ENCODE measurements at regions not wholly inside any gene's neighbourhood (a gene's known extent, or its start where the extent isn't known, plus 50 kb on each side); places are given as distances from the start of the nearest gene placed in this dataset.

DNA sequence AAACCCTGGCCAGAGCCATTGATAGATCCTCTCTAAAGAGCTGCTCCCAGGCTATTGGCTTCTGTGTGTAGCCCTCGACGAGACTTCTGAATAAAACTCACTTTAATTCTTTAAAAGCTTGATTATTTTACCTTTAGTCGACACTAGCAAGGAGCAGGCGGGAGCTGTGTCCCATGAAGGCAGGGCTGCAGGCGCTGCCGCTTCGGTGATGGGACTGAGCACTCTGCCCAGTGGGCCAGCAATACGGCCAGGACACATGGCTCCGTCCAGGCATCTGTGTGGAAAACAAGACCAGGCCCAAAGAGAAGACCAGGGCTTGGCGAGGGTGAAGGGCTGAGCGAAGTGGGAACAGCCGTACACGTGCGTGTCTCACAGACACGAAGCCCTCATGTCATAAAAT lies 365.9 kb downstream of the GADD45G start:
- peaks cover 22% of the 10 kb centered on the region; the same call in 1 of the 2 replicates for H3K27me3 ChIP-seq (ENCODE audit: insufficient read depth, low read length)
- BruUV-seq (replicated peaks) = no TSS peak
- no peak overlapping the region for H3K27ac ChIP-seq (ENCODE audit: low read depth, low read length)
- no peak overlapping the region for H3K4me3 ChIP-seq (replicated peaks in 1 of 2; ENCODE audit: low read depth in 1 of 2, low read length in 2 of 2)
- POLR2A ChIA-PET = no interaction called here
- TF ChIP-seq SRF (IDR thresholded peaks at IDR 0.05; ENCODE audit: low read depth) = no peak
- TF ChIP-seq, protein P1, sequence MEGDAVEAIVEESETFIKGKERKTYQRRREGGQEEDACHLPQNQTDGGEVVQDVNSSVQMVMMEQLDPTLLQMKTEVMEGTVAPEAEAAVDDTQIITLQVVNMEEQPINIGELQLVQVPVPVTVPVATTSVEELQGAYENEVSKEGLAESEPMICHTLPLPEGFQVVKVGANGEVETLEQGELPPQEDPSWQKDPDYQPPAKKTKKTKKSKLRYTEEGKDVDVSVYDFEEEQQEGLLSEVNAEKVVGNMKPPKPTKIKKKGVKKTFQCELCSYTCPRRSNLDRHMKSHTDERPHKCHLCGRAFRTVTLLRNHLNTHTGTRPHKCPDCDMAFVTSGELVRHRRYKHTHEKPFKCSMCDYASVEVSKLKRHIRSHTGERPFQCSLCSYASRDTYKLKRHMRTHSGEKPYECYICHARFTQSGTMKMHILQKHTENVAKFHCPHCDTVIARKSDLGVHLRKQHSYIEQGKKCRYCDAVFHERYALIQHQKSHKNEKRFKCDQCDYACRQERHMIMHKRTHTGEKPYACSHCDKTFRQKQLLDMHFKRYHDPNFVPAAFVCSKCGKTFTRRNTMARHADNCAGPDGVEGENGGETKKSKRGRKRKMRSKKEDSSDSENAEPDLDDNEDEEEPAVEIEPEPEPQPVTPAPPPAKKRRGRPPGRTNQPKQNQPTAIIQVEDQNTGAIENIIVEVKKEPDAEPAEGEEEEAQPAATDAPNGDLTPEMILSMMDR (IDR thresholded peaks at IDR 0.05 in 2 of 3, conservative IDR thresholded peaks at IDR 0.05 in 1 of 3; ENCODE audit: borderline replicate concordance in 1 of 3, insufficient read depth in 1 of 3, low read depth in 2 of 3, low read length in 2 of 3) = no peak
- no peak for TF ChIP-seq ZNF274 (IDR thresholded peaks at IDR 0.05; ENCODE audit: low read depth, low read length)
- TF ChIP-seq EGR1 (IDR thresholded peaks at IDR 0.05; ENCODE audit: low read depth) = no peak
- TF ChIP-seq FOSL1 (IDR thresholded peaks at IDR 0.05; ENCODE audit: low read depth) = no peak
- TF ChIP-seq EZH2 (IDR thresholded peaks at IDR 0.05) = no peak
- TF ChIP-seq, protein P2, sequence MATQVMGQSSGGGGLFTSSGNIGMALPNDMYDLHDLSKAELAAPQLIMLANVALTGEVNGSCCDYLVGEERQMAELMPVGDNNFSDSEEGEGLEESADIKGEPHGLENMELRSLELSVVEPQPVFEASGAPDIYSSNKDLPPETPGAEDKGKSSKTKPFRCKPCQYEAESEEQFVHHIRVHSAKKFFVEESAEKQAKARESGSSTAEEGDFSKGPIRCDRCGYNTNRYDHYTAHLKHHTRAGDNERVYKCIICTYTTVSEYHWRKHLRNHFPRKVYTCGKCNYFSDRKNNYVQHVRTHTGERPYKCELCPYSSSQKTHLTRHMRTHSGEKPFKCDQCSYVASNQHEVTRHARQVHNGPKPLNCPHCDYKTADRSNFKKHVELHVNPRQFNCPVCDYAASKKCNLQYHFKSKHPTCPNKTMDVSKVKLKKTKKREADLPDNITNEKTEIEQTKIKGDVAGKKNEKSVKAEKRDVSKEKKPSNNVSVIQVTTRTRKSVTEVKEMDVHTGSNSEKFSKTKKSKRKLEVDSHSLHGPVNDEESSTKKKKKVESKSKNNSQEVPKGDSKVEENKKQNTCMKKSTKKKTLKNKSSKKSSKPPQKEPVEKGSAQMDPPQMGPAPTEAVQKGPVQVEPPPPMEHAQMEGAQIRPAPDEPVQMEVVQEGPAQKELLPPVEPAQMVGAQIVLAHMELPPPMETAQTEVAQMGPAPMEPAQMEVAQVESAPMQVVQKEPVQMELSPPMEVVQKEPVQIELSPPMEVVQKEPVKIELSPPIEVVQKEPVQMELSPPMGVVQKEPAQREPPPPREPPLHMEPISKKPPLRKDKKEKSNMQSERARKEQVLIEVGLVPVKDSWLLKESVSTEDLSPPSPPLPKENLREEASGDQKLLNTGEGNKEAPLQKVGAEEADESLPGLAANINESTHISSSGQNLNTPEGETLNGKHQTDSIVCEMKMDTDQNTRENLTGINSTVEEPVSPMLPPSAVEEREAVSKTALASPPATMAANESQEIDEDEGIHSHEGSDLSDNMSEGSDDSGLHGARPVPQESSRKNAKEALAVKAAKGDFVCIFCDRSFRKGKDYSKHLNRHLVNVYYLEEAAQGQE (IDR thresholded peaks at IDR 0.05; ENCODE audit: low read depth) = no peak
- no peak for TF ChIP-seq SIN3A (IDR thresholded peaks at IDR 0.05; ENCODE audit: low read depth)
- no peak for TF ChIP-seq CBX3 (IDR thresholded peaks at IDR 0.05; ENCODE audit: low read depth)
- intact Hi-C loops (cut with micrococcal nuclease) = no loop called here
- no peak overlapping the region for H2AFZ ChIP-seq (ENCODE audit: low read depth, low read length, poor library complexity, severe bottlenecking)
- H3K9me3 ChIP-seq (ENCODE audit: control insufficient read depth in 1 of 2, insufficient read depth in 1 of 2, low read depth in 1 of 2, low read length in 2 of 2) = no peaks in the 10 kb centered on the region
- no peak overlapping the region for H3K9ac ChIP-seq (ENCODE audit: low read length)
- no peaks in the 10 kb centered on the region for H3K9me2 ChIP-seq (ENCODE audit: insufficient read depth)
- no peak overlapping the region for H3K4me2 ChIP-seq (ENCODE audit: low read length)
- no peaks in the 10 kb centered on the region for H4K20me1 ChIP-seq (ENCODE audit: insufficient read depth)
- no peaks in the 10 kb centered on the region for H3K79me2 ChIP-seq (ENCODE audit: insufficient read depth, low read length)
- CTCF ChIA-PET = interaction anchor here (0.9 to 2.2 kb wide), 2 partner anchors 368 to 373 kb away, joined by 4 to 7 read pairs; no protein-coding TSS in a partner anchor
- RAD21 ChIA-PET (ENCODE audit: low non-redundant PET in 1 of 2, low total read pairs in 2 of 2, uncharacterized antibody in 2 of 2, unreplicated experiment in 2 of 2) = no interaction called here
- no peaks in the 10 kb centered on the region for H3K36me3 ChIP-seq (ENCODE audit: control insufficient read depth in 1 of 2, insufficient read depth in 2 of 2, low read length in 2 of 2)
- ATAC-seq (no peak), DNase-seq (ENCODE audit: low read depth, low spot score) (no peak)
- no peaks in the 10 kb centered on the region for H3K4me1 ChIP-seq (ENCODE audit: control insufficient read depth in 1 of 2, insufficient read depth in 2 of 2, low read length in 2 of 2)
